ENCODE measurements at regions not wholly inside any gene's neighbourhood (a gene's known extent, or its start where the extent isn't known, plus 50 kb on each side); places are given as distances from the start of the nearest gene placed in this dataset.

GRCh38 chr13:105907319-105908019 lies 628.0 kb downstream of the EFNB2 start:
- Mint-ChIP-seq H3K4me3 (no peak overlapping the region), H3K27ac (no peak overlapping the region), H3K4me1 (no peaks in the 10 kb centered on the region), H3K36me3 (ENCODE audit: low read depth) (no peaks in the 10 kb centered on the region), H3K9me3 (no peaks in the 10 kb centered on the region), H3K27me3 (ENCODE audit: insufficient read depth, low read depth, poor library complexity) (no peaks in the 10 kb centered on the region)
- DNase-seq (ENCODE audit: low spot score) (no peak), ATAC-seq (no peak)
- H3K4me2 ChIP-seq, result no peak overlapping the region
- TF ChIP-seq STAT1 (IDR thresholded peaks at IDR 0.05; ENCODE audit: unreplicated experiment) (no peak), EZH2 (IDR thresholded peaks at IDR 0.05; ENCODE audit: low read depth, unreplicated experiment) (no peak), ZNF331 (CRISPR knock-in tag; IDR thresholded peaks at IDR 0.05; ENCODE audit: low read depth) (no peak), ETS1 (IDR thresholded peaks at IDR 0.05) (no peak), NANOG (IDR thresholded peaks at IDR 0.05; ENCODE audit: borderline replicate concordance) (no peak), JUNB (IDR thresholded peaks at IDR 0.05; ENCODE audit: unreplicated experiment) (no peak), ZNF462 (CRISPR knock-in tag; IDR thresholded peaks at IDR 0.05) (no peak), REST (IDR thresholded peaks at IDR 0.05; ENCODE audit: unreplicated experiment) (no peak)
- no peaks in the 10 kb centered on the region for H3K4me1 ChIP-seq (ENCODE audit: insufficient read depth)
- H3K27me3 ChIP-seq (ENCODE audit: insufficient read depth), result no peaks in the 10 kb centered on the region
- H3K36me3 ChIP-seq (ENCODE audit: insufficient read depth), result no peaks in the 10 kb centered on the region
- H2AFZ ChIP-seq, result no peak overlapping the region
- no peaks in the 10 kb centered on the region for H3F3A ChIP-seq (replicated peaks; ENCODE audit: low read depth)
- H3K9me2 ChIP-seq (ENCODE audit: insufficient read depth), result no peaks in the 10 kb centered on the region
- H3K79me2 ChIP-seq (replicated peaks; ENCODE audit: insufficient read depth), result no peaks in the 10 kb centered on the region
- no peaks in the 10 kb centered on the region for H4K20me1 ChIP-seq (replicated peaks; ENCODE audit: insufficient read depth)
- H3K27ac ChIP-seq (ENCODE audit: low read depth), result no peak overlapping the region
- H3K4me3 ChIP-seq, result no peak overlapping the region

Measured in GM23338 (cell line).